HepG2 (cell line): ENCODE measurements at regions not wholly inside any gene's neighbourhood (a gene's known extent, or its start where the extent isn't known, plus 50 kb on each side); places are given as distances from the start of the nearest gene placed in this dataset.

Experiments
- ATAC-seq: fragments of 200-7000 bp; cut with Tn5 transposase; 3 replicates; pipeline ENCODE4 v1.9.1; 2020; ENCODE audit warnings: mild to moderate bottlenecking, moderate library complexity
- BruUV-seq: library from RNA; stranded (reverse); fragments of 400-500 nt; replicated peaks from 2 replicates; lab custom pipeline; 2021; lab: Mats Ljungman, UMichigan
- CTCF ChIA-PET: fragments of 300-600 bp; formaldehyde crosslinking; extraction: SDS; loops from one replicate; lab custom pipeline; 2021; ENCODE audit warnings: low total read pairs, inconsistent platforms, low intra/inter-chr PET ratio; lab: Yijun Ruan, JAX
- POLR2A ChIA-PET: fragments of 350-600 bp; sonication (Branson Sonifier 250); formaldehyde crosslinking; loops from one replicate; lab custom pipeline; 2020; ENCODE audit warnings: antibody characterized with exemption, inconsistent platforms; lab: Yijun Ruan, JAX
- DNase-seq: peaks from one replicate; pipeline ENCODE4 v3.0.0-alpha.2; 2015; ENCODE audit warnings: low spot score
- FAIRE-seq: peaks from 3 replicates; lab custom pipeline; 2011; peaks lifted over from hg19 to GRCh38; lab: Jason Lieb, UNC
- H2AFZ ChIP-seq: one replicate; pipeline ENCODE4 v1.6.1; 2011; ENCODE audit warnings: low read length, inconsistent platforms
- H3K27ac ChIP-seq: fragments of 300-600 bp; 3 replicates; pipeline ENCODE4 v1.8.0; 2011; ENCODE audit warnings: mixed run types, mild to moderate bottlenecking, mixed read lengths, low read length, inconsistent platforms; ENCODE audit not compliant: insufficient read depth; ENCODE audit errors: extremely low read length
- H3K27me3 ChIP-seq, 2 experiments: fragments of 200-600 bp in 1 of 2; 2 replicates in 1 of 2; 3 replicates in 1 of 2; pipeline versions ENCODE4 v1.6.0 to v1.8.0; 2011; ENCODE audit warnings: low read length in 2 of 2, mild to moderate bottlenecking in 2 of 2, moderate library complexity in 2 of 2, inconsistent platforms in 1 of 2; ENCODE audit not compliant: insufficient read depth in 2 of 2, control insufficient read depth in 1 of 2
- H3K36me3 ChIP-seq, 2 experiments: fragments of 200-600 bp in 1 of 2; replicated peaks in 1 of 2; 2 replicates in 1 of 2; 3 replicates in 1 of 2; pipeline versions ENCODE4 v1.5.1 to v1.8.0; 2011; ENCODE audit warnings: low read length in 2 of 2, inconsistent platforms in 1 of 2; ENCODE audit not compliant: insufficient read depth in 2 of 2, control insufficient read depth in 1 of 2
- H3K4me1 ChIP-seq: 2 replicates; pipeline ENCODE4 v1.5.1; 2012; ENCODE audit warnings: low read length, inconsistent platforms; ENCODE audit not compliant: insufficient read depth
- H3K4me2 ChIP-seq: 2 replicates; pipeline ENCODE4 v1.6.0; 2011; ENCODE audit warnings: low read depth, low read length, inconsistent platforms
- H3K4me3 ChIP-seq, 3 experiments: fragments of 200-600 bp in 1 of 3; sonication (generic), shearing (Covaris generic) in 1 of 3; replicated peaks in 1 of 3; 2 replicates each; pipeline ENCODE4 v1.5.1; 2011 to 2016; ENCODE audit warnings: low read length in 3 of 3, inconsistent platforms in 2 of 3, low read depth in 2 of 3, mild to moderate bottlenecking in 2 of 3, control low read depth in 1 of 3, mixed read lengths in 1 of 3; ENCODE audit not compliant: insufficient read depth in 1 of 3
- H3K79me2 ChIP-seq: one replicate; pipeline ENCODE4 v1.6.1; 2011; ENCODE audit warnings: low read length, inconsistent platforms; ENCODE audit not compliant: insufficient read depth
- H3K9ac ChIP-seq: 2 replicates; pipeline ENCODE4 v1.6.0; 2011; ENCODE audit warnings: mild to moderate bottlenecking, low read depth, low read length, inconsistent platforms; ENCODE audit not compliant: insufficient read depth
- H3K9me3 ChIP-seq: 2 replicates; pipeline ENCODE4 v1.5.1; 2012; ENCODE audit warnings: mild to moderate bottlenecking, low read length
- H4K20me1 ChIP-seq: 2 replicates; pipeline ENCODE4 v1.6.0; 2011; ENCODE audit warnings: inconsistent platforms, mild to moderate bottlenecking, low read length, moderate library complexity; ENCODE audit not compliant: insufficient read depth
- FOSL1 ChIP-seq: sonication (generic); formaldehyde crosslinking; IDR thresholded peaks from 2 replicates; pipeline ENCODE4 v1.9.0; 2021; ENCODE audit warnings: missing genetic modification reagents, borderline replicate concordance
- FOXM1 ChIP-seq: sonication (generic); formaldehyde crosslinking; IDR thresholded peaks from 2 replicates; pipeline ENCODE4 v1.5.0; 2020; ENCODE audit warnings: missing genetic modification reagents
- MAFF ChIP-seq: IDR thresholded peaks from 2 replicates; pipeline ENCODE4 v1.6.1; 2011; ENCODE audit warnings: low read depth, low read length, improper control_type of control experiment
- RARG ChIP-seq: sonication (generic); formaldehyde crosslinking; IDR thresholded peaks from 2 replicates; pipeline ENCODE4 v1.4.0; 2020; ENCODE audit warnings: low read depth, mild to moderate bottlenecking, missing genetic modification reagents
- SP140L ChIP-seq: sonication (generic); formaldehyde crosslinking; IDR thresholded peaks from 2 replicates; pipeline ENCODE4 v1.4.0; 2020; ENCODE audit warnings: missing genetic modification reagents, borderline replicate concordance
- TAF1 ChIP-seq: sonication (generic); formaldehyde crosslinking; IDR thresholded peaks from 2 replicates; pipeline ENCODE4 v1.4.0; 2020; ENCODE audit warnings: missing genetic modification reagents
- THAP11 ChIP-seq: IDR thresholded peaks from 2 replicates; pipeline ENCODE4 v1.6.1; 2016; ENCODE audit warnings: missing biosample characterization, missing genetic modification reagents
- ZNF335 ChIP-seq: sonication (generic); formaldehyde crosslinking; IDR thresholded peaks from 2 replicates; pipeline ENCODE4 v1.4.0; 2020; ENCODE audit warnings: missing genetic modification reagents
- ZNF350 ChIP-seq: sonication (generic); formaldehyde crosslinking; IDR thresholded peaks from 2 replicates; pipeline ENCODE4 v1.4.0; 2020; ENCODE audit warnings: mild to moderate bottlenecking, low read depth, missing genetic modification reagents, borderline replicate concordance
- ZNF776 ChIP-seq: sonication (generic); formaldehyde crosslinking; IDR thresholded peaks from 2 replicates; pipeline ENCODE4 v1.4.0; 2020; ENCODE audit warnings: mild to moderate bottlenecking, missing genetic modification reagents
- ZNF790 ChIP-seq: sonication (generic); formaldehyde crosslinking; IDR thresholded peaks from 2 replicates; pipeline ENCODE4 v1.8.0; 2022; ENCODE audit warnings: missing genetic modification reagents, mild to moderate bottlenecking, borderline replicate concordance
- WGBS: methylation state at CpG from one replicate; pipeline ENCODE4 v1.1.6; 2017; ENCODE audit warnings: low lambda C conversion rate; 5-methylcytosine and 5-hydroxymethylcytosine counted together
- in situ Hi-C: cut with HindIII; loops from 2 replicates; pipeline ENCODE4 v1.10.0; 2017; ENCODE audit warnings: low pct_unique_long_range_greater_than_20kb; ENCODE audit not compliant: extremely low pct_ligation_motif_present
- intact Hi-C: fragments of 100-400 bp; cut with micrococcal nuclease; formaldehyde crosslinking; loops from one replicate; pipeline ENCODE4 v1.10.0; 2022; ENCODE audit not compliant: unreplicated experiment
- TF ChIP-seq, protein P1 (sequence below): sonication (generic); formaldehyde crosslinking; IDR thresholded peaks from 2 replicates; pipeline ENCODE4 v1.5.0; 2020; ENCODE audit warnings: mild to moderate bottlenecking, missing genetic modification reagents
- TF ChIP-seq, protein P2 (sequence below): sonication (generic); formaldehyde crosslinking; conservative IDR thresholded peaks from 2 replicates; pipeline ENCODE4 v1.5.0; 2020; ENCODE audit warnings: missing genetic modification reagents
- TF ChIP-seq, protein P3 (sequence below): sonication (generic); formaldehyde crosslinking; IDR thresholded peaks from 2 replicates; pipeline ENCODE4 v1.9.0; 2021; ENCODE audit warnings: missing genetic modification reagents, borderline replicate concordance

DNA sequence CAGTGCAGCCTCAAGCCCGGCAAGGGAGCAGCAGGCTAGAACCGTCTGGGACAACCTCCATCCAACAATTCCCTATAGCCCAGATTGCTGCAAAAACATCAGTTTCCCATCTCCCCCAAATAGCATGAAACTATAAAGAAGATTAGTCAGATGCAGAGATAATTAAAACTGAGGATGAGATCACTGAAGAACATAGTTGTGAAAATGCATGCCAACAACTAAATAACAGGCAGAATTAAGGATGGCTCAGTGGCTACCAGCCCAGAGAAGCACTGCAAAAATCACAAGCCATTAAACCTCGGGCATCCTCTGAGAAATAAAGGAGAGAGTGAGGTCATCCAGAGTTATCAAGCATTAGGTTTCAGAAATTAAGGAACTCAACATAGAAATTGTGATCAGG lies 427.1 kb downstream of the TNS3 start:
- H3K79me2 ChIP-seq = no peaks in the 10 kb centered on the region
- intact Hi-C loops = no loop called here
- H3K9ac ChIP-seq = no peak overlapping the region
- H3K4me1 ChIP-seq = peaks cover 30% of the 10 kb centered on the region
- 0 out of 5 replicates have a peak, but pooled peaks cover 0 to 3% of the 10 kb centered on the region in 2 experiments for H3K27me3 ChIP-seq
- FAIRE-seq (no peak), ATAC-seq (no peak), DNase-seq (no peak)
- no peak overlapping the region for H3K4me3 ChIP-seq
- no TSS peak for BruUV-seq
- H4K20me1 ChIP-seq = no peaks in the 10 kb centered on the region
- 51% methylated on average over 3 of the region's 3 CpGs for WGBS
- TF ChIP-seq TAF1 = no peak
- TF ChIP-seq, protein P1, sequence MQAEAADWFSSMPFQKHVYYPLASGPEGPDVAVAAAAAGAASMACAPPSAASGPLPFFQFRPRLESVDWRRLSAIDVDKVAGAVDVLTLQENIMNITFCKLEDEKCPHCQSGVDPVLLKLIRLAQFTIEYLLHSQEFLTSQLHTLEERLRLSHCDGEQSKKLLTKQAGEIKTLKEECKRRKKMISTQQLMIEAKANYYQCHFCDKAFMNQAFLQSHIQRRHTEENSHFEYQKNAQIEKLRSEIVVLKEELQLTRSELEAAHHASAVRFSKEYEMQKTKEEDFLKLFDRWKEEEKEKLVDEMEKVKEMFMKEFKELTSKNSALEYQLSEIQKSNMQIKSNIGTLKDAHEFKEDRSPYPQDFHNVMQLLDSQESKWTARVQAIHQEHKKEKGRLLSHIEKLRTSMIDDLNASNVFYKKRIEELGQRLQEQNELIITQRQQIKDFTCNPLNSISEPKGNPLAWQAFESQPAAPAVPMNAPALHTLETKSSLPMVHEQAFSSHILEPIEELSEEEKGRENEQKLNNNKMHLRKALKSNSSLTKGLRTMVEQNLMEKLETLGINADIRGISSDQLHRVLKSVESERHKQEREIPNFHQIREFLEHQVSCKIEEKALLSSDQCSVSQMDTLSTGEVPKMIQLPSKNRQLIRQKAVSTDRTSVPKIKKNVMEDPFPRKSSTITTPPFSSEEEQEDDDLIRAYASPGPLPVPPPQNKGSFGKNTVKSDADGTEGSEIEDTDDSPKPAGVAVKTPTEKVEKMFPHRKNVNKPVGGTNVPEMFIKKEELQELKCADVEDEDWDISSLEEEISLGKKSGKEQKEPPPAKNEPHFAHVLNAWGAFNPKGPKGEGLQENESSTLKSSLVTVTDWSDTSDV (CRISPR knock-in tag) = no peak
- no peak for TF ChIP-seq ZNF335 (CRISPR knock-in tag)
- no peak for TF ChIP-seq FOSL1 (CRISPR knock-in tag)
- no peak for TF ChIP-seq ZNF776 (CRISPR knock-in tag)
- TF ChIP-seq ZNF350 = no peak
- TF ChIP-seq RARG = no peak
- no peak for TF ChIP-seq ZNF790 (CRISPR knock-in tag)
- TF ChIP-seq, protein P2, sequence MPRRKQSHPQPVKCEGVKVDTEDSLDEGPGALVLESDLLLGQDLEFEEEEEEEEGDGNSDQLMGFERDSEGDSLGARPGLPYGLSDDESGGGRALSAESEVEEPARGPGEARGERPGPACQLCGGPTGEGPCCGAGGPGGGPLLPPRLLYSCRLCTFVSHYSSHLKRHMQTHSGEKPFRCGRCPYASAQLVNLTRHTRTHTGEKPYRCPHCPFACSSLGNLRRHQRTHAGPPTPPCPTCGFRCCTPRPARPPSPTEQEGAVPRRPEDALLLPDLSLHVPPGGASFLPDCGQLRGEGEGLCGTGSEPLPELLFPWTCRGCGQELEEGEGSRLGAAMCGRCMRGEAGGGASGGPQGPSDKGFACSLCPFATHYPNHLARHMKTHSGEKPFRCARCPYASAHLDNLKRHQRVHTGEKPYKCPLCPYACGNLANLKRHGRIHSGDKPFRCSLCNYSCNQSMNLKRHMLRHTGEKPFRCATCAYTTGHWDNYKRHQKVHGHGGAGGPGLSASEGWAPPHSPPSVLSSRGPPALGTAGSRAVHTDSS = no peak
- TF ChIP-seq, protein P3, sequence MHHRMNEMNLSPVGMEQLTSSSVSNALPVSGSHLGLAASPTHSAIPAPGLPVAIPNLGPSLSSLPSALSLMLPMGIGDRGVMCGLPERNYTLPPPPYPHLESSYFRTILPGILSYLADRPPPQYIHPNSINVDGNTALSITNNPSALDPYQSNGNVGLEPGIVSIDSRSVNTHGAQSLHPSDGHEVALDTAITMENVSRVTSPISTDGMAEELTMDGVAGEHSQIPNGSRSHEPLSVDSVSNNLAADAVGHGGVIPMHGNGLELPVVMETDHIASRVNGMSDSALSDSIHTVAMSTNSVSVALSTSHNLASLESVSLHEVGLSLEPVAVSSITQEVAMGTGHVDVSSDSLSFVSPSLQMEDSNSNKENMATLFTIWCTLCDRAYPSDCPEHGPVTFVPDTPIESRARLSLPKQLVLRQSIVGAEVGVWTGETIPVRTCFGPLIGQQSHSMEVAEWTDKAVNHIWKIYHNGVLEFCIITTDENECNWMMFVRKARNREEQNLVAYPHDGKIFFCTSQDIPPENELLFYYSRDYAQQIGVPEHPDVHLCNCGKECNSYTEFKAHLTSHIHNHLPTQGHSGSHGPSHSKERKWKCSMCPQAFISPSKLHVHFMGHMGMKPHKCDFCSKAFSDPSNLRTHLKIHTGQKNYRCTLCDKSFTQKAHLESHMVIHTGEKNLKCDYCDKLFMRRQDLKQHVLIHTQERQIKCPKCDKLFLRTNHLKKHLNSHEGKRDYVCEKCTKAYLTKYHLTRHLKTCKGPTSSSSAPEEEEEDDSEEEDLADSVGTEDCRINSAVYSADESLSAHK = no peak
- no peak for TF ChIP-seq THAP11 (CRISPR knock-in tag)
- TF ChIP-seq MAFF = no peak
- TF ChIP-seq FOXM1 (CRISPR knock-in tag) = no peak
- no peak for TF ChIP-seq SP140L (CRISPR knock-in tag)
- no peaks in the 10 kb centered on the region for H3K36me3 ChIP-seq
- H3K27ac ChIP-seq = no peak overlapping the region
- no peaks in the 10 kb centered on the region for H3K9me3 ChIP-seq
- H3K4me2 ChIP-seq = no peak overlapping the region
- in situ Hi-C loops = no loop called here
- ChIA-PET CTCF (no interaction called here), POLR2A (no interaction called here)
- H2AFZ ChIP-seq = no peak overlapping the region
